Ascending aorta (tissue), 2 donors: ENCODE measurements at regions not wholly inside any gene's neighbourhood (a gene's known extent, or its start where the extent isn't known, plus 50 kb on each side); places are given as distances from the start of the nearest gene placed in this dataset.

Experiments
- DNase-seq, 2 donors: peaks; one replicate each; pipeline ENCODE4 v3.0.0-alpha.2; 2019; ENCODE audit warnings: low spot score in 2 of 2
- H3K27ac ChIP-seq, 2 donors: fragments of 200-600 bp; sonication (generic); one replicate each; pipeline ENCODE4 v1.5.1; 2016 to 2017; ENCODE audit warnings: mild to moderate bottlenecking in 1 of 2
- H3K27me3 ChIP-seq: fragments of 200-600 bp; sonication (generic); one replicate; pipeline ENCODE4 v1.5.1; 2017
- H3K36me3 ChIP-seq, 2 donors: fragments of 200-600 bp; sonication (generic); one replicate each; pipeline ENCODE4 v1.5.1; 2016
- H3K4me1 ChIP-seq, 2 donors: fragments of 200-600 bp; sonication (generic); one replicate each; pipeline ENCODE4 v1.5.1; 2016 to 2017; ENCODE audit warnings: mild to moderate bottlenecking in 1 of 2
- H3K4me3 ChIP-seq, 2 donors: fragments of 200-600 bp; sonication (generic); one replicate each; pipeline ENCODE4 v1.5.1; 2016 to 2017; ENCODE audit warnings: mild to moderate bottlenecking in 1 of 2
- H3K9me3 ChIP-seq, 2 donors: fragments of 200-600 bp; sonication (generic); one replicate each; pipeline ENCODE4 v1.5.1; 2016
- CTCF ChIP-seq, 3 experiments: fragments of 200-600 bp in 2 of 3; fragments of 450-650 bp in 1 of 3; sonication (generic) in 2 of 3; IDR thresholded peaks; one replicate each; pipeline ENCODE4 v1.5.1; 2016 to 2019; ENCODE audit warnings: antibody characterized with exemption in 3 of 3, mild to moderate bottlenecking in 1 of 3, moderate library complexity in 1 of 3
- intact Hi-C: fragments of 100-400 bp; cut with DNase I; formaldehyde crosslinking; loops from one replicate; pipeline ENCODE4 v1.15.1; 2023

- peaks cover 0 to 3% of the 10 kb centered on the region in 2 donors for H3K9me3 ChIP-seq
- no peak overlapping the region for H3K27ac ChIP-seq
- no peak overlapping the region for H3K4me3 ChIP-seq
- no peaks in the 10 kb centered on the region for H3K36me3 ChIP-seq
- DNase-seq: no peak
- intact Hi-C loops: no loop called here
- no peaks in the 10 kb centered on the region for H3K27me3 ChIP-seq
- TF ChIP-seq CTCF (IDR thresholded peaks at IDR 0.05): no peak
- H3K4me1 ChIP-seq: no peaks in the 10 kb centered on the region
Observed at GRCh38 chr1:87194856-87195255, 133.8 kb upstream of the LMO4 start.

GRCh38 chr1:87196110-87196827 is 132.4 kb upstream of the LMO4 start:
- H3K4me1 ChIP-seq: no peaks in the 10 kb centered on the region
- H3K27me3 ChIP-seq: no peaks in the 10 kb centered on the region
- peaks cover 0 to 3% of the 10 kb centered on the region in 2 donors for H3K9me3 ChIP-seq
- intact Hi-C loops: no loop called here
- DNase-seq: no peak
- H3K4me3 ChIP-seq: no peak overlapping the region
- H3K27ac ChIP-seq: no peak overlapping the region
- no peaks in the 10 kb centered on the region for H3K36me3 ChIP-seq
- no peak for TF ChIP-seq CTCF (IDR thresholded peaks at IDR 0.05)

- H3K4me3 ChIP-seq: no peak overlapping the region
- H3K9me3 ChIP-seq: peaks cover 0 to 3% of the 10 kb centered on the region in 2 donors
- TF ChIP-seq CTCF (IDR thresholded peaks at IDR 0.05): no peak
- no peaks in the 10 kb centered on the region for H3K36me3 ChIP-seq
- H3K27me3 ChIP-seq: no peaks in the 10 kb centered on the region
- no peaks in the 10 kb centered on the region for H3K4me1 ChIP-seq
- intact Hi-C loops: no loop called here
- H3K27ac ChIP-seq: no peak overlapping the region
- DNase-seq: no peak
Observed at GRCh38 chr1:87197156-87197555, 131.5 kb upstream of the LMO4 start.

- Histone ChIP-seq H3K27ac (no peak overlapping the region), H3K9me3 (peaks cover 0 to 3% of the 10 kb centered on the region in 2 donors), H3K4me3 (no peak overlapping the region), H3K4me1 (no peaks in the 10 kb centered on the region), H3K36me3 (no peaks in the 10 kb centered on the region), H3K27me3 (no peaks in the 10 kb centered on the region)
- no peak for DNase-seq
- intact Hi-C loops: no loop called here
- no peak for TF ChIP-seq CTCF (IDR thresholded peaks at IDR 0.05)
Observed at GRCh38 chr1:87197641-87198040, 131.0 kb upstream of the LMO4 start.

- TF ChIP-seq CTCF (IDR thresholded peaks at IDR 0.05): no peak
- intact Hi-C loops: no loop called here
- Histone ChIP-seq H3K36me3 (no peaks in the 10 kb centered on the region), H3K9me3 (no peaks in the 10 kb centered on the region), H3K27ac (no peak overlapping the region), H3K4me1 (no peaks in the 10 kb centered on the region), H3K27me3 (no peaks in the 10 kb centered on the region), H3K4me3 (no peak overlapping the region)
- no peak for DNase-seq
Observed at GRCh38 chr1:87200875-87201638, 127.6 kb upstream of the LMO4 start.
